ENCODE measurements at regions not wholly inside any gene's neighbourhood (a gene's known extent, or its start where the extent isn't known, plus 50 kb on each side); places are given as distances from the start of the nearest gene placed in this dataset.

DNA sequence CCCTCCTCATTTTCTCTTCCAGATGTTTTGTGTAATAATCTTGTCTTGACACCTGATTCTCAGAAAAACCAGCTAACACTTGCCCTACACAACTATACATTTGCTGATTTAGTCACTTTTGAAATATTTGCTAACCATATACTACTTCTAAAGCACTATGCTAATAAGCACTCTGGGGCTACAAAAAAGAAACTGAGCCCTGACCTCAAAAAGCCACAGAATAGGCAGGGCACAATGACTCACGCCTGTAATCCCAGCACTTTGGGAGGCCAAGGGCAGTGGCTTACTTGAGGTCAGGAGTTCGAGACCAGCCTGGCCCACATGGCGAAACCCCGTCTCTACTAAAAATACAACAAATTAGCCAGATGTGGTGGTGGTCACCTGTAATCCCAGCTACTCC is 266.0 kb downstream of the RAD51AP2 start:
- TF ChIP-seq CTCF (IDR thresholded peaks at IDR 0.05; ENCODE audit: low read depth, low read length) (no peak), POLR2A (IDR thresholded peaks at IDR 0.05; ENCODE audit: extremely low read depth, insufficient read length) (no peak)
